ELF-1 (cell line): ENCODE measurements at regions not wholly inside any gene's neighbourhood (a gene's known extent, or its start where the extent isn't known, plus 50 kb on each side); places are given as distances from the start of the nearest gene placed in this dataset.

Experiments
- DNase-seq: peaks from one replicate; pipeline ENCODE4 v3.0.0-alpha.2; 2016; ENCODE audit warnings: low read depth, low spot score

DNA sequence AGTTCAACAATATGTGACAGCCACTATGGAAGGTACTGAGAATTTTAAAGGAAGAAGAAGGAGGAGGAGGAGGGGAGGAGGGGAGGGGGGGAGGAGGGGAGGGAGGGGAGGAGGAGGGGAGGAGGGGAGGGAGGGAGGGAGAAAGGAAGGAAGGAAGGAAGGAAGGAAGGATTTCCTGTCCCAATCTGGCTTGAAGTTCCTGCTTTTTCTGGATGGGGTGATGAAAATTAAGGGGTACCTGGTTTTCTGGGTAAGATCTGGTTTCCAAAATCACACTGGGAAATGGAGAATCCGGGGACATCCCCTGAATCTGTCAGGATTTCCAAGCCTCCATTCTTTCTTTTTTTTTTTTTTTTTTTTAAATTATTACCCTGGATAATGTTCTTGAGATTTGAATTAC, 271.8 kb downstream of the MTX2 start:
- DNase-seq, result no peak

DNA sequence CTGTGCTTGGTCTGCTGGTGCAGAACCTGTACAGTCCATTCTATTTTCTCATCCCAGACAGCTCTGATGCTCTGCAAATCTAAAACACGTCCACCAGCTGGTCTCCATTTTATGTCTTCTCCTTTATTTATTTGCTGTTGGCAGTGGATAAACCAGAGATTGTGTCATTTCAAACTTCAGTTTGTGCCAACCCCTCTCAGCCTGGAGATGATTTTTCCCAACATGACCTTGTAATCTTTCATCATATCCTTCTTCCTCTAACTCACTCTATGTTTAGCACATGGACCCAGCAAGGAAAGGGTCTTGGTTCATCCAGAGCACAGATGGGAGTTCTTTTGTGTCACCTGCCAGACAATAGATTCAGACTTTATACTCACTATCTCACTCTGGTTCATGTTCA, 273.2 kb downstream of the MTX2 start:
- no peak for DNase-seq

- DNase-seq, result no peak
Measured at GRCh38 chr2:176544557-176544956, 275.3 kb downstream of the MTX2 start.

DNA sequence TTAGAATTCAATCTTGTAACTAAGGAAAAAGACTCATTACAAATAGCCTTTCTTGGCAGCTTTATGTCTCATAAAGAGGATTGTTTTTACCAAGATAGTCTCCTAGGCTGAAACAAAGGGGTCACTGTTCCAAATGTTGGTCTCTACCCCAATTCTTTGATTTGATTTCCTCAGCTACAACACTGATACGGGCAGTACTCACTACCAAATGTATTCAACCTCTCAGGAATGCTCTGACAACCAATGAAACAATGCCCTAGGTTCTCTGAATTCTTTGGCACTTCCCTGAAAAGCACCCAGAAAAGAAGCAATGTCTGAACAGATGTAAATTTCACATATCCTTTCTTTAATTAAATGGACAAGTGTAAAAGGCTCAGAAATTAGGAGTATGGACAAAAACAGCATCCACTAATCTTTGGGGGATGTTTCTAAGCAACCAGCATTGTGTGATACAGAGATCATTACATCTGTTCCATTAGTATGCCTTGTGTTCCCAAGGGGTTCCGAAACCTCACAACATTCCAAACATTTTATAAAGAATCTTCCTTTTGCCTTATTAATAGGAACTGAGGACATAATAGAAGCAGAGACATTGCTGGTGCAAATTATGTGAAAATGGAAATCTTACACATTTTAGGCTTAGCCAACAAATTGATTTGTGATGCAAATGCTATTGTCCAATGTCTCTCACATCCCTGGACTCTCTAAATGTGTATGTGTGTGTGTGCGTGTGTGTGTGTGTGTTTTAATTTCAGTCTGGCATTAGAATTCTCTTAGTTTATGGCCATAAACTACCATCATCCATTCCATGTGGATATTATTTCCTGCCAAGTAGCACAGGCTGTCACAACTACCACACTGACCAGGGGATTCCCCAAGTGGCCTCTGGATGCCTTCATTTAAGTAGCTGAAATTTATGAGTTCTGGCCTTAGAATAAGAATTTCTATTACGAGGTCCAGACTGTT, 276.0 kb downstream of the MTX2 start:
- no peak for DNase-seq

DNA sequence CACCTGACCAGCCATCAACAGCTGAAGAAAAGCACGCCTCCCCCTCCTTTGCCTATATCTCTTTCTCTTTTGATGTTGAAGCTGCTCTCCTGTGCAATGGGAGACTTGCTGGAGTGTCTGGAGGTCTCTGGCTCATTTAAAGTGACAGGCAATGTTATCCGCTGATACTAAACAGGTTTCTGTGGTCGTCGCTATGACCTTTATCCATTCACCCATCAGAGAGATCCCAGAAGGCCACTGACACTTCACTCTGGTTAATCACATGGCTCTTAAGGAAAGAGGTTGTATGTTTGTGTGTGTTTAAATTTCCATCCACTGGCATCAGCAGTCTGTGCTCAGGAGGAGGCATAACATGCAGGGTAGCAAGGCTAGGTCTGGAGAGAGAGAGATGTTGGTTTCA, 277.3 kb downstream of the MTX2 start:
- no peak for DNase-seq

- DNase-seq, result no peak
Measured at GRCh38 chr2:176552501-176553135, 283.4 kb downstream of the MTX2 start.

GRCh38 chr2:176553685-176554100, 284.5 kb downstream of the MTX2 start:
- DNase-seq, result peak; percentile 47

DNA sequence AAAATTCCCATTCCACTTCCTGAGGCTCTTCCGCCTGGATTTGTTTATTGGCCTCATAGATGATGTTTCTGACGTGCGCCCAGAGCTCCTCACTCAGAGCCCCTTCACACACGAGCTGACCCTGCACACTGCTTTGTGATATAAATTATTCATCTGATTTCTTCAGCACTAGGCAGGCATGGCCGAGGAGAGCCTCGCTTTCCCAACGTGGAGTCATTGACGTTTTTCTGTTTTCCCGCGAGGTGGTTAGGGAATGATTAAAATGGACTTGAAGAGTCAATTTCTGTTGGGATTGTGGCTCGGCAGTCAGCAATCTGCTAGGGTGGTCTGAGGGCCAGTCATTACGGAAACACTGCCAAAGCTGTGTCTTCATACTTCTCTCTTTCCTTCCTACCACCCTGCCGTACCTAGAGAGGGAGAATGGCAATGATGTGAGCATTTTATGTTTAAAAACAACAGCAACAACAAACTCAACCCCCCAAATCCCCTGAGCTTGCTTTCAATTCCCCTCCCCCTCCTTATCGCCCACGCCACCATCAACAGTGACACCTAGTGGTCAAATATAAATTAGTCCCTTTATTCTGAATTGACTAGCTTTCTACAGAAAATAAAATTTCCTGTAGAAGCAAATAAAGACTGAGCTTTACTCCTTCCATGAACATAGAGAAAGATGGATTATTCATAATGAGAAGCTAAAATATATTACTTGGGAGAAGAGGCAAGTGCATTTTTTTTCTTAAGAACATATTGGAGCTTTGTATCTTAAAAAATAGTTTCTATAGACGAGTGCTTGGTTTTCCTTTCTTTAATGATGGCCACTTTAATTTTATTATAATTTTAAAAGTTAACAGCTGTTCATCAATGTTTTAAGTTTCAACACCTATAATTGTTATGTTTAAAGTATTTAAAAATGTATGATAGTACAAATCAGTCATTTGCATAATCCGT, 285.1 kb downstream of the MTX2 start:
- peak; percentile 49 for DNase-seq

- no peak for DNase-seq
Measured at GRCh38 chr2:176555112-176555511, 285.9 kb downstream of the MTX2 start.

- no peak for DNase-seq
Measured at GRCh38 chr2:176555781-176556180, 286.5 kb downstream of the MTX2 start.

- no peak for DNase-seq
Measured at GRCh38 chr2:176556373-176556772, 287.1 kb downstream of the MTX2 start.

- DNase-seq, result no peak
Measured at GRCh38 chr2:176557821-176558220, 288.6 kb downstream of the MTX2 start.

GRCh38 chr2:176558574-176559140, 289.4 kb downstream of the MTX2 start:
- no peak for DNase-seq

GRCh38 chr2:176560296-176560695, 291.1 kb downstream of the MTX2 start:
- DNase-seq, result no peak

DNA sequence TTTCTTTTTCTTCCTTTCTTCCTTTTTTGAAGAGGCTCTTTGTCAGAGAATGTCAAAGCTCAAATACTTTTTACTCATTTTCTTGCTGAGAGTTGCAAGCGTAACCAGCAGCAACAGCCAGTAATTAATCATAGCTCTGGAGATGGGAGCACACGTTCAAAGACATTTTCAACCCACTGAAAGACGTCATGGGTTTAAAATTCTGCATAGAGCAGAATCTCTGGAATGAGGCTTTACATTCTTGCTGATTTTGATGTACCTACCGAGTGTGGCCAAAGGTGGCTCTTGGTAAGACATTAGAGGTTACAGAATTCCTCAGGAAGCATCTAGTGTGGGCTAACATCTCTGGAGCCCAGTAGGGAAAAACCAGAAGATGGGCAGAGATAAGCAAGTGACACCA, 292.5 kb downstream of the MTX2 start:
- DNase-seq, result no peak

GRCh38 chr2:176562359-176563078, 293.3 kb downstream of the MTX2 start:
- no peak for DNase-seq

GRCh38 chr2:176565641-176566323, 296.5 kb downstream of the MTX2 start:
- no peak for DNase-seq

GRCh38 chr2:176566496-176566895, 297.3 kb downstream of the MTX2 start:
- DNase-seq, result no peak

- DNase-seq, result no peak
Measured at GRCh38 chr2:176566961-176567360, 297.7 kb downstream of the MTX2 start.

GRCh38 chr2:176567361-176567760, 298.1 kb downstream of the MTX2 start:
- no peak for DNase-seq
